ENCODE measurements at regions not wholly inside any gene's neighbourhood (a gene's known extent, or its start where the extent isn't known, plus 50 kb on each side); places are given as distances from the start of the nearest gene placed in this dataset.

- no peak for DNase-seq
Observed at GRCh38 chr12:125228519-125229260, 163.5 kb downstream of the AACS start.

- DNase-seq, result no peak
Observed at GRCh38 chr12:125229878-125230530, 164.8 kb downstream of the AACS start.

GRCh38 chr12:125233319-125233718 is 168.1 kb downstream of the AACS start:
- DNase-seq, result no peak

GRCh38 chr12:125239563-125239962 is 174.3 kb downstream of the AACS start:
- no peak for DNase-seq

DNA sequence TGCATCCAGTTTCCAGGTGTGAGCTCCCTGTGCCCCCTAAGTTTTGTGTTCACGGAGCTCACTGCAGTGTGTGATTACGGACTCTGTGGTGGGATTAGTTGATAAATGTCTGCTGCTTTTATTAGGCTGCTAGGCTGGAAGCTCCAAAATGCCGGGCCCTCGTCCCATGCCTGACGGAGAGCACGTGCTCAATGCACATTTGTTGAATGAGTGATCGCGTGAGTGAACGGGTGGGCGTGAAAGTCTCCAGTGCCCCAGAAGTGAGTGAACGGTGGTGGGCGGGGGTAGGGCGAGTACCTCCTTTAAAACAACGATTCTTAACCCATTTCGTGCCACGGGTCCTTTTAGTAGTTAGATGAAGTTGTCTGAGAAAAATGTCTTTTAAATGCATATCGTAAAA is 175.5 kb downstream of the AACS start:
- DNase-seq, result no peak

- DNase-seq, result no peak
Observed at GRCh38 chr12:125243811-125244210, 178.6 kb downstream of the AACS start.

GRCh38 chr12:125244338-125244737 is 179.1 kb downstream of the AACS start:
- DNase-seq, result no peak

DNA sequence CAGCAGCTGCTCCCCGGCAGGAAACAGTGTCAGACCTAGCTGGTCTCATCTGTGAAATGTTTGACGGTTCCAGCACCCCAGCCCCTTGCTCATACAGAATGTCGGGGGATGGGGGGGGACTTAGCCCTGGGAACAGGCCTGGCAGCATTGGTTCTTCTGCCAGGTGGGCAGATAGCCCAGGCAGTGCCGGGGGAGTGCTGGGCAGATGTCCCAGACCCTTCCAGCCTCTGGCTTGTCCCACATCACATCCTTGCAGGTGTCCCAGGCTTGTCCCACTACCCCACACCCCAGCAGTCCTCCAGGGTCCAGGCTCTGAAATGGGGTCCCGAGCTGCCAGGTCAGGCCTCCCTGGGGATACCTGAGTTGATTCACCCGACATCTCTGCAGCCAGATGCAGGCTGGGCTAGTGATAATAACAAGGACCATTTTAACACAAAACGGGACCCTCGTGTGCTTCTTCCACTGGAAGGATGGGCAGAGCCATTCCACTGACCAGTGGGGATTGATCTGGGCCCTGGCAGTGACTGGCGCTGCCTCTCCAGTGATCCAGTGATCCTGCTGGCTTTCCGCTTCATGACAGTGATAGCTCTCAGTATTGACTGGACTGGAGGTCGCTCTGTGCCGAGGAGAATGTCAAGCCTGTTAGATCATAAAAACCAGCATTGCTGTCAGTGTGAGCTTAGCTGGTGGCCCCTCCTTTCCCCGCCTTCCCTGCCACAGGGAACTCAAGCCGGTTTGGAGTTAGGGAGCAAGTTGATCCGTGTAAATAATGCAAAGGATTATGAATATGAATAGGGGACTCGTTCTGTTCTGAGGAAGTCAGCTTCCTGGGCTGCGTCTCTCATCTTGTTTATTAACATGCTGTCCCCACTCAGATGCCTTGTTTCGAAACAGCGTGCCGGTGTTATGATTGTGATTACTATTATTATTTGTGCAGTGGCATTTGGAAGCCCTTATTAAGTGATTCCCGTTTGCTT is 180.6 kb downstream of the AACS start:
- DNase-seq, result no peak

GRCh38 chr12:125247477-125247876 is 182.2 kb downstream of the AACS start:
- DNase-seq, result no peak

GRCh38 chr12:125249066-125249824 is 184.0 kb downstream of the AACS start:
- no peak for DNase-seq

DNA sequence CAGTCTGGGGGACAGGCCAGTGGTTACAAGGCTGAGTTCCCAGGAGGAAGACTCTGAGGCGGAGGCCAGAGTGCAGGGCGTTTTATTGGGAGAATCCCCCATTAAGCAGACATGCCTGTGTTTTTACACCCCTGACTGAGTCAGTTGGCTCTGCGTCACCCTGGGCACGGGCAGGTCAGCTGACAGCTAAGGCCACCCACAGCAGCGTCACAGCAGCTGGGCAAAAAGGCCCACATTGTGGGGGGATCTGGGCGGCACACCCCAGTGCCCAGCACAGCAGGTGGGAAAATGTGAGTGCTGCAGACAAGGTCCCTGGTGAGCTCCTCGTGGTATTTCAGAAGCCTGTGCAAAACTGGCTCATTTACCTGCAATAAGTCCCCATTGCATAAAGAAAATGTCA is 184.7 kb downstream of the AACS start:
- DNase-seq, result no peak

- DNase-seq, result no peak
Observed at GRCh38 chr12:125254236-125254635, 189.0 kb downstream of the AACS start.

GRCh38 chr12:125254856-125255255 is 189.6 kb downstream of the AACS start:
- no peak for DNase-seq

GRCh38 chr12:125255935-125256633 is 190.8 kb downstream of the AACS start:
- DNase-seq, result no peak

- no peak for DNase-seq
Observed at GRCh38 chr12:125256634-125256936, 191.3 kb downstream of the AACS start.

GRCh38 chr12:125259178-125259867 is 194.1 kb downstream of the AACS start:
- no peak for DNase-seq

DNA sequence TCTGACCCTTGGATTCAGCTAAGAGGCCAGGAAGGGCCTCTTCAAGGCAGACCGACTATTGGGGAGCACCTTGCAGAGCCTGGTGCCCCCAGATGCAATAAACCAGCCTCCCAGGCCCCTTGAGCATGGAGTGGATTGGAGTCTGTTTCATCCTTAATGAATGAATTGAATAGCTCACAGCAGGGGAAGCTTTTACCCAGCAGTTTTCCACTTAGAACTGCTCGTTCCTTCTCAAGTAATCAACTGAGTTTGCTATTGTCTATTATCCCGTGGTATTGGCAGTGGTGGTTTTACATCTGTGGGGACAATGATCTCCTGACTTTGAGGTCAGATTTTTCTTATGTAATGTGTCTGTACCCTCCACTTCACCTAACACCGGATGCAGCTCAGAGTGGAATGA is 197.6 kb downstream of the AACS start:
- DNase-seq, result no peak

- no peak for DNase-seq
Observed at GRCh38 chr12:125263385-125263784, 198.2 kb downstream of the AACS start.

DNA sequence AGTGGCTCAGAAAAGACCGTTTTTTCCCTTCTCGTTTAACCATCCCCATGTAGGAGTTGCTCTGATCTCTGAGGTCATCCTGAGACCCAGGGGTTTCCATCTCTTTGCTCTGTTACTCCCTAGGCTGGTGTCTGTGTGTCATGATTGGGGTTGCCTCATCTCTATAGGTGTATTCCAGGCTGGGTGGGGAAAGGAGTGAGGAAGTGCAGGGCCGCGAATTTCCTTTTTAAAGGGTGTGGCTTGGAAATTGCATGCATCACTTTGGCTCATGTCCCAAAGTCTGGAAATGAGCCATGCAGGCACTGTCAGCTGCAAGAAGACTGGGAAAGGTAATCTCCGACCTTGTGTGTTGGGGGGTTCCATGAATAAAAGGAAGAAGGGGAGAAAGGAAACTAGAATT is 201.9 kb downstream of the AACS start:
- no peak for DNase-seq

GRCh38 chr12:125269276-125269675 is 204.0 kb downstream of the AACS start:
- DNase-seq, result no peak

- no peak for DNase-seq
Observed at GRCh38 chr12:125271892-125272291, 206.7 kb downstream of the AACS start.

Data from activated CD4-positive, alpha-beta T cell treated with anti-CD3 and anti-CD28 coated beads, Interleukin-2, amount 50 U/mL, for 48 hours (primary cell).